ENCODE measurements at regions not wholly inside any gene's neighbourhood (a gene's known extent, or its start where the extent isn't known, plus 50 kb on each side); places are given as distances from the start of the nearest gene placed in this dataset.

- Histone ChIP-seq H4K91ac (ENCODE audit: insufficient read length, low read depth, low read length) (no peak overlapping the region), H3K4ac (ENCODE audit: low read depth, low read length) (no peak overlapping the region), H3K23ac (ENCODE audit: insufficient read length, low read depth, low read length) (no peak overlapping the region), H2BK5ac (ENCODE audit: insufficient read length, low read length) (no peak overlapping the region), H3K18ac (ENCODE audit: insufficient read length, low read depth, low read length) (no peak overlapping the region), H4K20me1 (ENCODE audit: control insufficient read depth, insufficient read depth, insufficient read length) (no peaks in the 10 kb centered on the region), H3K9ac (ENCODE audit: extremely low read depth, insufficient read length, low read length) (no peak overlapping the region), H3K23me2 (ENCODE audit: insufficient read length, low read depth, low read length, poor library complexity, severe bottlenecking) (no peaks in the 10 kb centered on the region), H3K27ac (ENCODE audit: insufficient read length, low read depth, low read length) (no peak overlapping the region), H2AFZ (ENCODE audit: low read length) (no peak overlapping the region), H2BK12ac (ENCODE audit: insufficient read length, low read depth, low read length) (no peak overlapping the region), H3K14ac (ENCODE audit: insufficient read depth, low read length) (no peak overlapping the region), H4K8ac (replicated peaks; ENCODE audit: insufficient read length, low read depth, low read length) (no peak overlapping the region), H3K56ac (ENCODE audit: insufficient read length, low read depth, low read length) (no peak overlapping the region), H3K79me1 (ENCODE audit: insufficient read depth, low read depth, low read length, poor library complexity, severe bottlenecking) (no peaks in the 10 kb centered on the region), H2BK120ac (ENCODE audit: low read depth, low read length, poor library complexity, severe bottlenecking) (no peak overlapping the region), H2AK5ac (ENCODE audit: insufficient read length, low read length) (no peak overlapping the region), H3K79me2 (ENCODE audit: insufficient read depth, low read length) (no peaks in the 10 kb centered on the region; the same call in 1 of the 2 replicates), H2BK15ac (ENCODE audit: low read depth, low read length) (no peak overlapping the region), H2BK20ac (ENCODE audit: low read depth, low read length, poor library complexity, severe bottlenecking) (no peak overlapping the region), H4K5ac (ENCODE audit: insufficient read length, low read depth, low read length) (no peak overlapping the region), H3K4me2 (ENCODE audit: insufficient read depth, insufficient read length, low read length) (no peak overlapping the region), H3K9me3 (ENCODE audit: control insufficient read depth, low read depth, low read length) (no peaks in the 10 kb centered on the region), H3K4me1 (ENCODE audit: insufficient read depth, low read length) (no peaks in the 10 kb centered on the region; the same call in none of the 2 replicates), H3T11ph (ENCODE audit: low read length) (no peak overlapping the region), H3K27me3 (ENCODE audit: insufficient read depth, low read length) (no peaks in the 10 kb centered on the region)
- Mint-ChIP-seq H3K4me3 (no peak overlapping the region), H3K4me1 (peaks cover 0 to 3% of the 10 kb centered on the region in 2 experiments; a peak in 1 of 4 replicates), H3K27me3 (ENCODE audit: low read depth) (no peaks in the 10 kb centered on the region; the same call in 1 of the 2 replicates), H3K27ac (no peak overlapping the region), H3K9me3 (no peaks in the 10 kb centered on the region), H3K36me3 (ENCODE audit: insufficient read depth in 1 of 3, low read depth in 3 of 3) (no peaks in the 10 kb centered on the region; a peak in 1 of 7 replicates)
- no CpG with 5 or more reads among the region's 4 CpGs for WGBS (ENCODE audit: extremely low coverage, insufficient read length, low lambda C conversion rate)
- no peak for TF ChIP-seq CTCF (conservative IDR thresholded peaks at IDR 0.05)
- no peak for DNase-seq
These were observed 94.0 kb upstream of the SPTLC3 start for GRCh38 chr20:12914804-12915203.
